Activated CD4-positive, alpha-beta T cell treated with anti-CD3 and anti-CD28 coated beads for 48 hours (primary cell): ENCODE measurements at regions not wholly inside any gene's neighbourhood (a gene's known extent, or its start where the extent isn't known, plus 50 kb on each side); places are given as distances from the start of the nearest gene placed in this dataset.

Source experiments
- DNase-seq: peaks from one replicate; pipeline ENCODE4 v3.0.0-alpha.2; 2020

DNA sequence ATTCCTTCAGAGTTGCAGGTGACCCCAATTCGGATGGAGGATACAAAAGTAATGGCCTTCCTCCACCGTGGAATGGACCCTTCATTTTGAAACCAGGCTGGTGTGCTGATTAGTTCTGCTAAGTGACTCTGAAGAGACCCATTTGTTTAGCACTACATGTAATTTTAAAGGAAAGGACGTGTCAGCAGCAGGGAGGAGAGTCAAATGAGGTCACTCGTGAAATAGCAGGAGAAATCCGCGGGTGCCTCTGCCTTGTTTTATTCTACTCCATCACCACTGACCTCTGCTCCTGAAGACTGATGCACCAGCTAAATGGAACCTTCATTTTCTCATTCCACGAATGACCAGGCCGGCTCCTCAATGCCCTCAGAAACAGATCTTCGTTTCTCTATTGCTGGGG is 589.2 kb downstream of the CDH11 start:
- no peak for DNase-seq

GRCh38 chr16:64532117-64532516 is 589.7 kb downstream of the CDH11 start:
- DNase-seq, result no peak

GRCh38 chr16:64531401-64531800 is 590.5 kb downstream of the CDH11 start:
- no peak for DNase-seq

- DNase-seq, result no peak
These were observed 599.3 kb downstream of the CDH11 start for GRCh38 chr16:64522548-64522947.

- no peak for DNase-seq
These were observed 608.0 kb downstream of the CDH11 start for GRCh38 chr16:64513871-64514270.

- DNase-seq, result no peak
These were observed 614.4 kb downstream of the CDH11 start for GRCh38 chr16:64507240-64508024.

- no peak for DNase-seq
These were observed 622.7 kb downstream of the CDH11 start for GRCh38 chr16:64499211-64499610.

DNA sequence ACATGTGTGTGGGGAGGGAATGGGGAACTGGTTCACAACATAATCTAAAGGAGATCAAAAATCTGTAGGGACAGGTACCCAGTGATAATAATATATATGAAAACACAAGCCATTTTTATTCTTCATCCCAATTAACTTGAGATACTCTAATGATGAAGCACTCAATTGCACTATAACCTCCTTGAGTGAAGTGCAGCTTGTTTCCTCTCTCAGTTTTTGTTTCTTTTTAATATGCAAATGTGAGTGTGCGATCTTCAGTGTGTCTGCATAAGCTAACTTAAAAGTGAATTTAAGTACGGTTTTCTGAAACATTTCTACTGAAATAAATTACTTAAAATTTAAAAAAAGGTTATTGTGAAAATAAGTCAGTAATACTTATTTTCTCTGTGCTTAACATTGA is 623.5 kb downstream of the CDH11 start:
- DNase-seq, result no peak

DNA sequence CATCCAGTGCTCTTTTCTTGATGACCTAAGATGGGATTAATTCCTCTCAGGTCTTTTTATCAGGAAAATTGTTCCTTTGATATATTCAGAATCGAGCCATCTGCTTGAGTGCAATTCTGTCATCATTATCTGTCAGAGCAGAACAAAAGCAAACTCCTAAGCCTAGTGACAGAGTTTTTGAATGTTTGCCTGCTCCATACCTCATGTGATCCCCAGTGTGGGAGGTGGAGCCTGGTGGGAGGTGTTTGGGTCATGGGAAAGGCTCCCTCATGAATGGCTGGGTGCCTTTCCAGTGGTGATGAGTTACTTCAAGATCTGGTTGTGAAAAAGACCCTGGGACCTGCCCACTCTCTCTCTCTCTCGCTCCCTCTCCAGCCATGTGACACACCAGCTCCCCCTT is 628.2 kb downstream of the CDH11 start:
- DNase-seq, result no peak

DNA sequence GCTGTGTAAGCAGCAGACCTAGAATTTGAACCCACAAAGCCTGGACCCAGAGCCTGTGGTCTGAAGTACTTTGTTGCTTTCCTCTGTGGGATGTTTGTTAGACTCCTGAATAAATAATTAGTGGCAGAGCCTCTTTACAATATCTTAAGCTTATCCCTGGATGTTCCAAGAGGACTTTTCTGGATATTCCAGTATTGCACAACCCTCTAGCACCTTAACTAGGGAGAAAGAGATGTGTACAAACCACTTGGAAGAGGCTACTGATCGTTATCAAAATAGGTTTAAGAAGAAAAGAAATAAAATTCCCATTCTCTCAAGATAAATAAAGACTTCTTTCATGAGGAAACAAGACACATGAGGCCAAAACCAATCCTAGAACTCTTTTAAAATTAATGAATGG is 632.4 kb downstream of the CDH11 start:
- DNase-seq, result no peak

- DNase-seq, result no peak
These were observed 635.3 kb downstream of the CDH11 start for GRCh38 chr16:64486561-64486960.

DNA sequence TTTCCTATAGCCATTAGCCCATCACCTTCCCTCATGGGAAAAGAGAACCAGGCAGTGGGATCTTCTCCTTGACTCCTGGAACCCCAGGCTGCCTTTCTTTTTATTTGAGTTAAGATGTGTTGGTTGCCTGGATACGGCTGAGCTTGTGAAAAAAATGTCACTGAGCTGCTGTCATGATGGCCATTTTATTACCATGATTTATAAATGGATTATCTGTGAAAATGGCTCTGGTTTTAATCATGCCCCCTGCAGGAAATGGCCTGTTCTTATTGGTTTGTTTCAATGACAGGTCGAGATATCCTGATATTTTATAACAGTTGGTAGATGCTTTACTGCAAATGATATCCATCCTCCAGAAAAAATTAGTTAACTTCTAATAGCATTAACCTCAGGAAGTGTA is 640.4 kb downstream of the CDH11 start:
- DNase-seq, result no peak

DNA sequence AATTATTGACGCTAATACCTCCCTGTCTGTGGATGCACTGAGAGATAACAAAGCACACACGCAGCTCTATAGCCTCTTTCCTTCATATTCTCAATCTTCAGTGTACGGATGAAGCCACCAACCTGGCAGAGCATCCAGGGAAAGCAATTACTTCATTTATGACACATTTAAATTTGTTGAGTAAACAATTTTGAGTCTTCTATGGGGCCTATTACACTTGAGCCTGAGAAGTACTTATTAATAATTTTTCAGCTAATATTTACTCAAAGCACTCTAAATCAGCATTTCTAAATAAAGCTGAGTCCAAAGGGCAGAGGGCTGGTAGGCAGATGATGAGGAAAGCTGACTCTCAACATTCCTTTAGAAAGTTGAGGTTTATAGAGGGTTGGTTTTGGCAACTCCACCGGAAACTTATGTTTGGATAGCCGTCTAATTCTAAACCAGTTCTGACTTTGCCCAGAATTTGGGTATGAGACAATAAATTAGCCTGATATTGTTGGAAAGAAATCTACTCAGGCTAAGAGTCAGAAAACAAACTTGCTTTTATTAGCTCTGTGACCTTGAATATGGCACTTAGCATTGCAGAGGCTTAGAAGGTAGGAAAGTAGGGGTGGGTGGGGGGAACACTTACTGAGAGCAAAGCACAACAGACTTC is 643.5 kb downstream of the CDH11 start:
- DNase-seq, result no peak

GRCh38 chr16:64475627-64476351 is 646.1 kb downstream of the CDH11 start:
- DNase-seq, result no peak

DNA sequence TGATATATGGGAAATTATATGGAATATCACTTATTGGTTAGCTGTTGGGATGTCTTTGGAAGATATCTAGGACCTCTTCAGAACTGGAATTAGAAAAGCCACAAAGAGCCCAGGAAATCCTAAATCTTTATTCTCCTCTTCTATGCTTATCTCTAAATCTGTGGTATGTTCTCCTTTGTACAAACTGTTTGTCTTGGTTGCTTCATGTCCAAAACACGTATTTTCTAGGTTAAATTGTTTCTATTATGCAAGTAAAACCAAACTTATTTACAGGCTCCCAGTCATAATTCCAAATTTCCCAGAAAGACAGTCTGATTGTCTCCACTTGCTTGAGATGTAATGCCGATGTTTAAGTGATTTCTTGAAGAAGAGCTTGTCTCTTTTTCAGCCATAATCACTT is 650.9 kb downstream of the CDH11 start:
- no peak for DNase-seq

DNA sequence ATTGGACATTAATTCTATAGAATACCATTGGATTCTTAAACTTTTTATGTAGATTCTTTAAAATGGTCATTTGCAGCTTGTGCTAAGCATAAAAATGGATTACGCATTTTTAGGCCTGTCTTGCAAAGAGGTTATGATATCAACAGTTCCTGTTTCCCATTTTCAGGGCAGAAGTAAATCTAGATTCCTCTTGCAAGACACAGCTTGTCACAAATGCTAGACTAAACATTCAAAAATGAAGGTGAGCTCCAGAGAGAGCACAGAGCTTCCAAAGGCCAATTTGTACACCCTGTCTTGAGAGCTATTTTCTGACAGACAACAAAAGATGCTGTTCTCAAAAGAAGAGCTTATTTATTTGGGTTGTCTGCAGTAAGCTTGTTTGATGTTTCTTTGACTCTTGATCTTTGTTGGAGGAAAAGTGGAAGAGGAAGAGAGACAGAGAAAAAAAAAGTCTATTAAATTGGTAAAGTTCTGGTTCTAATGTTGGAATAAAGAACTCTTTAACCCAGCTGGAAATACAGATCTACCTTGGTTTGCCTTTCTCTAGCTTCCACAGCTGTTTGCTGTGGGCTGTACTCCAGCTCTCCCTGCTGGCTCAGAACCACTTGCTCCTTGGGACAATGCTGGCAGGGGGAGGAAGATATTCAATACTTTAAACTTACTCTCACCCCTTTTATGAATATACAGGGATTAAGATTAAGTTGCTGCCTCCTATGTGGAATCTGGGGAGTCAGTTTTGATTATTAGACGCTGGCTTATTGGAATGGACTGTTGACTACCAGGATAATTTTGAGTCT is 651.8 kb downstream of the CDH11 start:
- DNase-seq, result no peak

DNA sequence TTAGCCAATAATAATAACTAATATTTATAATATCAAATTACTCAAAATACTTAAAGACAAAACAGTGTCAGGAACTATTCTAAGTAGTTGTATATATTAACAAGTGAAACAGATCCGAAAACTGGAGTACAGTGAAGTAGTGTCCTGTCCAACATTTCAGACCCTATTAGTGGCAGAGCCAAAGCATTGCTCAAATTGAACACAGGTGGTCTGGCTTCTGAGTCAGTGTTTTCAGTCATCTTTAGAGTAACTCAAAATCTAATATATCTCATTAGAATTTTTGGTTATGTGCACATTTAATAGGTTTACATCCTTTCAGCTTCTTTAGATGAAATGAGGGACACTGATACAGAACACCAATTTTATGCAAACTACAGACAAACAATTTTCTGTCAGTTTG is 652.5 kb downstream of the CDH11 start:
- no peak for DNase-seq

DNA sequence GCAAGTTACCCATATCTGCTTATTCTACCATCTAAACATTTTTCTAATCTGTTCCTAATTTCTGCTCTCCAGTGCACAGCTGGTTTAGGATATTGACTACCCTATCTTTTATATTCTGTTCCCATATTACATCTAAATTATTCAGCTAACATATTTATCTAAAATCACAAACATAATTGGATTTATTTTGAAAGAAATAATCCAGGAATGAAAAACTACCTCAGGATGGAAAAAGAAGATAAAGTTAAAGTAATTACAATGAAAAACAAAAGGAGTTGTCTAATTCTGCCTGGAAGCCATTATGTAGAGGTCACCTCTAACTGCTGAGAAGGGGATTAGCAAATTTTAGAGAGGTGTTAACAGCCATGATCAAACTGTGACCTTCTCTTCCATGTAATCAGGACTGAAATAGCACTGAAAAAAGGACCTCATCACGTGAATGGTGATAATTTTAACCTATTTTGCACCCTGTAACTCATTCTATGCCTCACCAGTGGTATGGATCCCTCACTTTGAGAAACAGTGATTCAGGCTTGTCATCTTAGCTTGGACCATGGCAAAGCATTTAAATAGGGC is 653.3 kb downstream of the CDH11 start:
- no peak for DNase-seq

DNA sequence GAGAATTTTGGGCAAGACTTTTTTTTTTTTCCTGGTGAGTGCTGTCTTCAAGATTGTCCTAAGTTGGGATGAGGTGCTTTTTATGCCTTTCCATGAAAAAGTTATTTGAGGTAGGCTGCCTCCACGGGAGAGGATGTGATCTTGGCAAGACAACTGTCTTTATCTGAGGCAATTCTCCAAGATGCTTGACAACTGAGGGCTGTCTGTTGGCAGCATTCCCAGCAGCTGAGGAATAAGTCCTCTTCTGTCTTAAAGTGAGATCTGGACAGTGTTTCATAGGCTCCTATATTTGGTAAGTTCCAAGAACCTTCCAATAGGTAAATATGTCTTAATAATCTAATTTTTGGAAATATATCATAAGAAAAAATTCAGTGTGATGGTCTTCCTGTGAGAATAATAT is 662.0 kb downstream of the CDH11 start:
- DNase-seq, result no peak

- no peak for DNase-seq
These were observed 662.5 kb downstream of the CDH11 start for GRCh38 chr16:64459402-64459801.

DNA sequence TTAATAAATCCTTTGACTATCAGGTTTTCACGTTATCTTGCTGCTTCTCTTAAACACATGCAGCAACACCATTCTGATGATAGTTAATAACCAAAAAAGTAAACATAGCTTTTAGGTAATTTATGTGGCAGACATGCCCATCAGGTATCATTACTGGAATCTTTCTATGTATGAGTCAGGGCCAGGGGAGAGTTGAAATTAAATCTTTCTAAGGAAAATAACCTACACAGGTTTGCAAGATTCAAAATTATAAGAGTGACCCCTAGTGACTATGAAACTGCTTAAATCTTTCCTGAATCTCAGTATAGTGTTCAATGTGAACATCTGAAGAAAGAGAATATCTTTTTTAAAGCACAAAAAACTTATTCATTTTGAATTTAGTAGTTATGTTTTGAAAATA is 666.6 kb downstream of the CDH11 start:
- DNase-seq, result no peak

- no peak for DNase-seq
These were observed 668.2 kb downstream of the CDH11 start for GRCh38 chr16:64453646-64454045.

- DNase-seq, result no peak
These were observed 669.4 kb downstream of the CDH11 start for GRCh38 chr16:64452446-64452845.
